Prostate gland (tissue), 2 donors: ENCODE measurements at regions not wholly inside any gene's neighbourhood (a gene's known extent, or its start where the extent isn't known, plus 50 kb on each side); places are given as distances from the start of the nearest gene placed in this dataset.

Source experiments
- DNase-seq: peaks from one replicate; pipeline ENCODE4 v3.0.0-alpha.2; 2019; ENCODE audit warnings: low spot score
- H3K27ac ChIP-seq, 2 donors: fragments of 200-600 bp; sonication (generic); 2 replicates each; pipeline ENCODE4 v1.5.1; 2017 to 2019
- H3K27me3 ChIP-seq: fragments of 200-600 bp; sonication (generic); replicated peaks from 2 replicates; pipeline ENCODE4 v1.5.1; 2019; ENCODE audit not compliant: insufficient read depth
- H3K36me3 ChIP-seq, 2 donors: fragments of 200-600 bp; sonication (generic); 1 replicate in 1 of 2; 2 replicates in 1 of 2; pipeline versions ENCODE4 v1.5.1 to v1.8.1; 2017 to 2019
- H3K4me1 ChIP-seq: fragments of 200-600 bp; sonication (generic); replicated peaks from 2 replicates; pipeline ENCODE4 v1.5.1; 2019
- H3K4me3 ChIP-seq, 2 donors: fragments of 200-600 bp; sonication (generic); 2 replicates each; pipeline ENCODE4 v1.5.1; 2017 to 2019
- H3K9me3 ChIP-seq: fragments of 200-600 bp; sonication (generic); 2 replicates; pipeline ENCODE4 v1.5.1; 2017
- POLR2A ChIP-seq: fragments of 450-650 bp; IDR thresholded peaks from one replicate; pipeline ENCODE4 v1.6.1; 2016; ENCODE audit warnings: antibody characterized with exemption, mild to moderate bottlenecking
- POLR2AphosphoS5 ChIP-seq: sonication (generic); formaldehyde crosslinking; IDR thresholded peaks from one replicate; pipeline ENCODE4 v1.6.1; 2017; ENCODE audit warnings: antibody characterized with exemption
- WGBS: methylation state at CpG from one replicate; pipeline ENCODE4 v1.1.5; 2018; 5-methylcytosine and 5-hydroxymethylcytosine counted together
- intact Hi-C: fragments of 100-400 bp; cut with DNase I; formaldehyde crosslinking; loops from one replicate; pipeline ENCODE4 v1.14.2; 2022
- TF ChIP-seq, protein P1 (sequence below), 4 experiments: fragments of 200-600 bp in 2 of 4; fragments of 450-650 bp in 2 of 4; sonication (generic) in 2 of 4; IDR thresholded peaks; 1 replicate in 3 of 4; 2 replicates in 1 of 4; pipeline ENCODE4 v1.5.1; 2016 to 2019; ENCODE audit warnings: antibody characterized with exemption in 4 of 4, mild to moderate bottlenecking in 2 of 4, moderate library complexity in 2 of 4

GRCh38 chr15:53847745-53848144 lies 88.3 kb upstream of the WDR72 start:
- Histone ChIP-seq H3K9me3 (no peaks in the 10 kb centered on the region), H3K4me3 (no peak overlapping the region), H3K36me3 (no peaks in the 10 kb centered on the region), H3K27ac (no peak overlapping the region), H3K4me1 (no peaks in the 10 kb centered on the region), H3K27me3 (peaks cover 2% of the 10 kb centered on the region)
- TF ChIP-seq POLR2AphosphoS5 (no peak), POLR2A (no peak)
- TF ChIP-seq, protein P1, sequence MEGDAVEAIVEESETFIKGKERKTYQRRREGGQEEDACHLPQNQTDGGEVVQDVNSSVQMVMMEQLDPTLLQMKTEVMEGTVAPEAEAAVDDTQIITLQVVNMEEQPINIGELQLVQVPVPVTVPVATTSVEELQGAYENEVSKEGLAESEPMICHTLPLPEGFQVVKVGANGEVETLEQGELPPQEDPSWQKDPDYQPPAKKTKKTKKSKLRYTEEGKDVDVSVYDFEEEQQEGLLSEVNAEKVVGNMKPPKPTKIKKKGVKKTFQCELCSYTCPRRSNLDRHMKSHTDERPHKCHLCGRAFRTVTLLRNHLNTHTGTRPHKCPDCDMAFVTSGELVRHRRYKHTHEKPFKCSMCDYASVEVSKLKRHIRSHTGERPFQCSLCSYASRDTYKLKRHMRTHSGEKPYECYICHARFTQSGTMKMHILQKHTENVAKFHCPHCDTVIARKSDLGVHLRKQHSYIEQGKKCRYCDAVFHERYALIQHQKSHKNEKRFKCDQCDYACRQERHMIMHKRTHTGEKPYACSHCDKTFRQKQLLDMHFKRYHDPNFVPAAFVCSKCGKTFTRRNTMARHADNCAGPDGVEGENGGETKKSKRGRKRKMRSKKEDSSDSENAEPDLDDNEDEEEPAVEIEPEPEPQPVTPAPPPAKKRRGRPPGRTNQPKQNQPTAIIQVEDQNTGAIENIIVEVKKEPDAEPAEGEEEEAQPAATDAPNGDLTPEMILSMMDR (IDR thresholded peaks at IDR 0.05): no peak
- DNase-seq: no peak
- intact Hi-C loops: no loop called here
- 98% methylated on average over 2 of the region's 2 CpGs for WGBS

DNA sequence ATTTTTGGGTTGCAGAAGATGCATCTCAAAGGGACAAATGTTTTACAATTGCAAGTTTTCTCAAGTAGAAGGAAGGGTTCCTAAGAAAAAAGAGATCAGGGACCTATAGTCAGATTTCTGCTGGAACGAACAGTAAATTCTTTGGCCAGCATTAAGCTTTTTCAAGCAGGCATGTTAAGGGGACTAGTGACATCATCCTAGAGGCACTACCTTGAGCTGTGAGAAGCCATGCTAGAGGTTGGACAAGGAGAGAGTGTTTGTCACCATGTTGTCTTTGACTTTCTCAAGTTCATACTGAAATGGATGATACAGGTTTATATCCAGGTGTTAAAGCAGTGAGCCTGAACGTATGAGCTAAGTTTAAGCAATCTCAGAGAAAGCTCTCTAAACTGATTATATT lies 85.2 kb upstream of the WDR72 start:
- no peak for DNase-seq
- H3K4me1 ChIP-seq: no peaks in the 10 kb centered on the region
- H3K36me3 ChIP-seq: no peaks in the 10 kb centered on the region
- intact Hi-C loops: no loop called here
- peaks cover 2% of the 10 kb centered on the region for H3K27me3 ChIP-seq
- H3K27ac ChIP-seq: no peak overlapping the region
- TF ChIP-seq, protein P1 (IDR thresholded peaks at IDR 0.05): no peak
- TF ChIP-seq POLR2A: no peak
- TF ChIP-seq POLR2AphosphoS5: no peak
- 68% methylated on average over 2 of the region's 2 CpGs for WGBS
- no peak overlapping the region for H3K4me3 ChIP-seq
- H3K9me3 ChIP-seq: no peaks in the 10 kb centered on the region

GRCh38 chr15:53843869-53844569 lies 84.6 kb upstream of the WDR72 start:
- TF ChIP-seq, protein P1 (IDR thresholded peaks at IDR 0.05): no peak
- TF ChIP-seq POLR2A: no peak
- no peak for TF ChIP-seq POLR2AphosphoS5
- Histone ChIP-seq H3K27me3 (peaks cover 2% of the 10 kb centered on the region), H3K36me3 (no peaks in the 10 kb centered on the region), H3K4me1 (no peaks in the 10 kb centered on the region), H3K27ac (no peak overlapping the region), H3K9me3 (no peaks in the 10 kb centered on the region), H3K4me3 (no peak overlapping the region)
- intact Hi-C loops: no loop called here
- 71% methylated on average over 3 of the region's 3 CpGs for WGBS
- no peak for DNase-seq

DNA sequence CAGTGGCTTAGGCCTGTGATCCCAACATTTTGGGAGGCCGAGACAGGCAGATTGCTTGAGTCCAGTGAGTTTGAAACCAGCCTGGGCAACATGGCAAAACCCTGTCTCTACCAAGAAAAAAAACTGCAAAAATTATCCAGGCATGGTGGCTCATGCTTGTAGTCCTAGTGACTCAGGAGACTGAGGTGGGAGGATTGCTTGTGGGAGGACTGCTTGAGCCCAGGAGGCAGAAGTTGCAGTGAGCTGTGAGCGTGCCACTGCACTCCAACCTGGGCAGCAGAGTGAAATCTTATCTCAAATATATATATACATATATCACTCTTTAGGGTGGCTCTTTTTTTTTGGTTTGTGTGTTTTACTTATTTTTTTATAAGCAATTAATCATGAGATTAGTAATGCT lies 83.7 kb upstream of the WDR72 start:
- 91% methylated on average over 2 of the region's 2 CpGs for WGBS
- H3K36me3 ChIP-seq: no peaks in the 10 kb centered on the region
- H3K4me1 ChIP-seq: no peaks in the 10 kb centered on the region
- peaks cover 2% of the 10 kb centered on the region for H3K27me3 ChIP-seq
- TF ChIP-seq POLR2A (no peak), POLR2AphosphoS5 (no peak)
- TF ChIP-seq, protein P1 (IDR thresholded peaks at IDR 0.05): no peak
- no peak for DNase-seq
- intact Hi-C loops: no loop called here
- H3K9me3 ChIP-seq: no peaks in the 10 kb centered on the region
- no peak overlapping the region for H3K27ac ChIP-seq
- H3K4me3 ChIP-seq: no peak overlapping the region

DNA sequence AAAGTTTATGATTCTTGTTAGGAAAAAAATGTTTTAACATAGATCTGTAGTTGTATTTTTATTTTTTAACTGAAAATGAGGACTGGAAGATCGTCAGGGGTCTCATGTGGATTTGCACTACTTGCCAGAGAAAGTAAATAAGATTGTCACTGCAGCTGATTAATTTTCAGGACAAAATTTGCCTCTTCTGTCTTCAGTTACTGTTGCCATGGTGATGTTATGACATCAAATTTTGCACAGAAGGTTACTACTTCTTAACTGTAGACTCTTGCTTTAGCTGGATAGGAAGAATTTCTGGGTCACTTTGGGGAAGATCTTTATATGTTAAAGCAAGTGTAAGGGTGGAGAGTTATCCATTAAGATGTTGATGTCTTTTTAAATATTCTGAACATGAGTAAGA lies 82.2 kb upstream of the WDR72 start:
- Histone ChIP-seq H3K4me1 (no peaks in the 10 kb centered on the region), H3K9me3 (no peaks in the 10 kb centered on the region), H3K4me3 (no peak overlapping the region), H3K36me3 (no peaks in the 10 kb centered on the region), H3K27me3 (peaks cover 2% of the 10 kb centered on the region), H3K27ac (no peak overlapping the region)
- intact Hi-C loops: no loop called here
- WGBS: 0% methylated on average over 1 of the region's 1 CpG
- DNase-seq: no peak
- TF ChIP-seq, protein P1 (IDR thresholded peaks at IDR 0.05): no peak
- TF ChIP-seq POLR2AphosphoS5 (no peak), POLR2A (no peak)
